Amniotic epithelial cell (primary cell): ENCODE measurements at regions not wholly inside any gene's neighbourhood (a gene's known extent, or its start where the extent isn't known, plus 50 kb on each side); places are given as distances from the start of the nearest gene placed in this dataset.
A peak's percentile ranks its signal among the peaks of the same experiment; 100 is the strongest.
"Not testable (repeated sequence)": the region's sequence is repeated elsewhere in the genome, so short reads cannot be mapped to it uniquely, and the experiment has no call there.

ENCODE experiments used
- DNase-seq: peaks from one replicate; pipeline ENCODE4 v3.0.0-alpha.2; 2010; ENCODE audit warnings: low read depth

DNA sequence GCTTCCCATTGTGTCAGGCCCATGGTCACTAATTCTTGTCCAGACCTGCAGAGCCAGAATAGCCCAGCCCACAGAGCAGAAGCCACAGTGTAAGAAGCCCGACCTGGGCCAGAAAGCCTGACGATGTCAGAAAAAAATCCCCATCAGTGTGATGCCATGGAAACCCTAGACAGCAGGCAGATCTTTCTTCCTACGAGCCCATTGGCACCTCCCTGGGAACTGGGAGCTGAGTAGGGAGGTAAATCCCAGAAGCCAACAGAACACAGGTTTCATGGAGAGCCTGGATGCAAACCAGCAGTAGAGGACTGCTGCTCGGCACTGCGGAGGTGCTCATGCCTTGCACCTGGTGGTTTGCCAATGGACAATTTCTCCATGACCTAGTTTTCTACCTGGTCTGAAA is 82.2 kb upstream of the SLC22A16 start:
- no peak for DNase-seq

DNA sequence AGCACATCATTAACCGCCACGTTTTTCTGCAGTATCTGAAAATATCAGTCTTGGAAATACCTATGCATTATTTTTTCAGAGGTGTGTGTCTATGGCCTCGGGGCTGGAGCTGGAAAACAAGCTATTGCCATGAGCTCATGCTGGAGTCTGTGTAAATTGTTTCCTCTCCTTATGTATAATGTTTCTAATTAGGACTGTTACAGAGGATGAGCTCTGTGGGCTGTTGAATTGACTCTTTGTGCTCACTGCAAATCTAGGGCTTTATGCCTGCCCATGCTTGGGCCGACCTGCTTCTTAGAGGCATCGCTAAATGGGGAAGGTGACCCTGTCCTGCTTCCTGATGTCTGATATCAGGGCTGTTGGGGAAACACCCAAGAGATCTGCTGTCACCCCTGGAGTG is 80.8 kb upstream of the SLC22A16 start:
- no peak for DNase-seq

DNA sequence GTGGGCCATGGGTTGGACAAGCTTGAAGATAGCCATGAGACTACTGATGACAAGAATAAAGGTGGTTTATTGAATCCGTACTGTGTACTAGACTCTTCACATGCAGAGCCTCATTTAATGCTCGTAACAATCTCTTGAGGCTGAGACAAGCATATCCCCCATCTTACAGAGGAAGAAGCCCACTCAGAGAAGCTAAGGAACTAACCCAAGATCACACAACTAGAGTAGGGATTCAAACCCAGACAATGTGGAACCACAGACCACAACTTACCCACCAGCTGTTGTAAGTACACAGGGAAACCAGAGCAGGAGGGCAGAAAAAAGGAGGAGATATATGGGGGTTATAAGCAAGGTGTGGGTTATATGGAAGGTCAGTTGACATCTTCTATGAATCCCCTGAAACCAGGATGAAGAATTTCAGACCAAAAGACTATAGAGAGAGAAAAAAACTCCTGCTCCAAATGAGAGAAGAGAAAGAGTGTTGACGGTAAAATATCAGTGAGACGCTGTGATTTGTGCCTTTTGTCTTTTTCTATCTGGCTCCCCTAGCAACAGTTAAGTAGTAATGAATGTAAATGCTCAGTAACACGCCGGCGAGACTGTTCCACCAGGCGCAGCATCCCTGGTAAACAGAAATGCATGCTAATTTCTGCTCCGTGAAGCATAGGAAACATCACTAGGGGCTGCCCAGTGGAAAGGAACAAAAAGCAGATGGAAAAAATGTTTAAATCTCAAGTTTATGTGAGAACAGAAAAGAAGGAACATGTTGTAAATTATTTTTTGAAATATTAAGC is 80.1 kb upstream of the SLC22A16 start:
- DNase-seq: no peak

DNA sequence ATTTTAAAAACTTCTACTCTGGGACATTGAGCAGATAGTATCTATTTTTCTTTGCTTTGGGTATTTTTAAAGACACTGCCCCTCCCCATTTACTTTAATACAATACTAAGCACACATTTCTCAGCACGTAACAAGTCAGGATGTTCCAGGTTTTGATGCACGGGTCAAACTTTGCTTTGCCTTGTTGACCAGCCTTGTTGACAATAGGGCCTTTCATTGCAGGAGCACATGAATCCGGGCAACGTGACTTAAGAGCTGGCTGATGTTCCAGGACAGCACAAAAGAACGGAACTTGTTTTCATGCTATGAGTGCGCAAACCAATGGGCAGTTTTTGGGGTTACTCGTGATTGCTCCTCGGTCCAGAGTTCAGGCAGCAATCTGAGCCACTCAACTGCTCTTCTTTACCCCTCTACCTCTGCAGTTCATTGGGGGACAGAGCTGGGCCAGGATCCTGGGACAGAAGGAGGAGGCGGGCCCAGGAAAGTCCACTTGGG is 78.6 kb upstream of the SLC22A16 start:
- no peak for DNase-seq

DNA sequence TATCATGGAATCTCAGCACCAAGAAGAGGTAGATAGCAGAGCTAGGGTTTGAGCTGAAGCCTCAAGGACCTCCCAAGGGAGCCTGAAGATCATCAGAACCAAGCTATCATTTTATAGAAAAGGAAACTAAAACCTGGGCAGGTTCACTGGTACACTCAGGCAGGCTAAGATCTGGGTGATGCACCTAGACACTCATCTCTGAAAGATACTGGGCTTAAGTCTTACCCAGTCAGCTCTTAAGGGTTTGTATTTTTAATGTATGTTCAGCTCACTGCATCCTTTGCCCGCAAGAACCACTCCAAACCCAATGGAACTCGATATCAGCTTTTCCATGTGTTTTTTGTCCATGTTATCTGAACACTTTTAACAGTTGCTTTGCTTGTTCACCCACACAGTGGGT is 78.0 kb upstream of the SLC22A16 start:
- DNase-seq: no peak

DNA sequence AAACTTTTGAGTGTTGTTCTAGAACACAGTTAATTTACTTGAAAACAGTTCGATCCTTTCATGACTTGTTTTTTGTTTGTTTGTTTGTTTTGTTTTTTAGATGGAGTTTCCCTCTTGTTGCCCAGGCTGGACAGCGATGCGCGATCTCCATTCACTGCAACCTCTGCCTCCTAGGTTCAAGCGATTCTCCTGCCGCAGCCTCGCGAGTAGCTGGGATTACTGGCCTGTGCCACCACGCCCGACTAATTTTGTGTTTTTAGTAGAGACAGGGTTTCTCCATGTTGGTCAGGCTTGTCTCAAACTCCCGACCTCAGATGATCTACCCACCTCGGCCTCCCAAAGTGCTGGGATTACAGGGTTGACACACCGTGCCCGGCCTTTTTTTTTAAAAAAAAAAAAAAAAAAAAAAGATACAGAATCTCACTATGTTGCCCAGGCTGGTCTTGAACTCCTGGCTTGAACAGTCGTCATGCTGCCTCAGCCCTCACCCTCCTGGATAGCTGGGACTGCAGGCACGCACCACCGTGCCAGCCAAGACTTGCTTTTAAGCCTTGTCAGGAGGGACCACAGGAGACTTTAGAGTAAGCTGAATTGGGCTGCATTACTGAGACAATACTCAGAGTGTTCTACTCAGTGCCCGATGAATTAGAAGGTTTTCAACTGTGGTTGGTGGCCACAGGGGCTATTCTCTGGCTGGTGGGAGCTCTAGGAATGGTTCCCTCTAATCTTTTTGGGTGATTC is 76.7 kb upstream of the SLC22A16 start:
- no peak for DNase-seq

DNA sequence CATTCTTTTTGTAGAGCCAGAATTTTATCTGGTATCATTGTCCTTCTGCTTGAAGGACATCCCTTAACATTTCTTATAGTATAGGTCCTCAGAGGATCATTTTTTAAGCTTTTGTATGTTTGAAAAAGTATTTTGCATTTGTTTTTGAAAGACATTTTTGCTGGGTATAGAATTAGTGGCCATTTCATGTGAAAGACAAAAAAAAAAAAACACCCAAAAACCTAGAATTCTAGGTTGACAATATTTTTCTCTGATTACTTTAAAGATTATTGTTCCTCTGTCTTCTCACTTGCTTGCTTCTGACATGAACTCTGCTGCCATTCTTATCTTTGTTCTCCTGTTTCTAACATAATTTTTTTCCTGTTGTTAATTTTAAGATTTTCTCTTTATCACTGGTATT is 75.7 kb upstream of the SLC22A16 start:
- no peak for DNase-seq

DNA sequence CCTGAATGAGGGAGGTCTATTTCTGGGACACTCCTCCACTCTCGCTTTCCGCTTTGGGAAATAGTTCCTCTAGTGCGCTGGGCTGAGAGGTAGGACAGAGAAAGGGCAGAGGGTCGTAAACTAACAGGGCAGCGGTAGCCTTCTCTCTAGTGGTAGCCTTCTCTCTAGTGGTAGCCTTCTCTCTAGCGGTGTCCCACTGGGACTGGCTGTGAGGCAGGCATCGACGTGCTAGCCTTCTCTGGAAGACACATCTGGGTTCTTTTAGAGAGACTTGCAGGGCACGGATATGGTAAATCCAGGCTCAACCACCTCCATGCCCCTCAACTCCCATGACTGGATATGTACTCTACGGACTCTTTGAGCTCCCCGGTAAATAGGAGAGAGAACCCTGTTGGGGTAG is 74.7 kb upstream of the SLC22A16 start:
- DNase-seq: no peak

DNA sequence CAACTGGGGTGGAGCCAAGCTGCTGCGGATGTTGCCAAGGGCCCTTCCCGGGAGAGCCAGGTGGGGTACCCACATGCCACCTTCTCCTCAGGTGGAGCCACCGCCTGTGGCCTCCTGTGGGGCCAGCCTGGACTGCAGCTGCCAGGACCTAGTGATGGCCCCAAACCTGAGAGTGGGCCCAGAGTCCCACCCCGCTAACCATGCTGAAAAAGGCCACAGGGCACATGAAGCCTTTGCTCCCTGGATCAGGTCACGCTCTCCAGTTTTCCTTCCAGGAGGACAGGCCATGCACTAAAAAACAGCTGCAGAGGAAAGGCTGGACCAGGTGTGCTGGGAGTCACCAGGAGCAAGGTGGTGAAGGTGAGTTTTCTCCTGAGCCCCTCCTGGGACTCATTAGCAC is 73.9 kb upstream of the SLC22A16 start:
- DNase-seq: no peak

DNA sequence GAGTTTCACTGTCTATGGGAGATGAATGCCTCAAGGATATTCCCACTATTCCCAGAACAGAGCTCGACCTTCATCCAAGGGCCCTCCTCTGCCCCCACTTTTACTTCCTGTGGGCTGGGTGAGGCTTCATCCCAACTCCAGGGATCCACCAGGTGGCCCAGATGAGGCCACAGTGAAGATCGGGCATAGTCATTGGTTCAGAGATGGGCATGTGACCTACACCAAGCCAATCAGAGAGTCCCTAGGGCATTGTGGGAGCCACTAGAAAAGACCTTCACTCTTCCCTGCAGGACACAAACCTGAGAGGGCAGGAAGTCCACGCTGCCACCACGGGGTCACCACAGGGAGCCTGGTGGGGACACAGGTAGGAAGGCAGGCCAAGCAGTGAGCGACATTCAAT is 72.9 kb upstream of the SLC22A16 start:
- DNase-seq: no peak

DNA sequence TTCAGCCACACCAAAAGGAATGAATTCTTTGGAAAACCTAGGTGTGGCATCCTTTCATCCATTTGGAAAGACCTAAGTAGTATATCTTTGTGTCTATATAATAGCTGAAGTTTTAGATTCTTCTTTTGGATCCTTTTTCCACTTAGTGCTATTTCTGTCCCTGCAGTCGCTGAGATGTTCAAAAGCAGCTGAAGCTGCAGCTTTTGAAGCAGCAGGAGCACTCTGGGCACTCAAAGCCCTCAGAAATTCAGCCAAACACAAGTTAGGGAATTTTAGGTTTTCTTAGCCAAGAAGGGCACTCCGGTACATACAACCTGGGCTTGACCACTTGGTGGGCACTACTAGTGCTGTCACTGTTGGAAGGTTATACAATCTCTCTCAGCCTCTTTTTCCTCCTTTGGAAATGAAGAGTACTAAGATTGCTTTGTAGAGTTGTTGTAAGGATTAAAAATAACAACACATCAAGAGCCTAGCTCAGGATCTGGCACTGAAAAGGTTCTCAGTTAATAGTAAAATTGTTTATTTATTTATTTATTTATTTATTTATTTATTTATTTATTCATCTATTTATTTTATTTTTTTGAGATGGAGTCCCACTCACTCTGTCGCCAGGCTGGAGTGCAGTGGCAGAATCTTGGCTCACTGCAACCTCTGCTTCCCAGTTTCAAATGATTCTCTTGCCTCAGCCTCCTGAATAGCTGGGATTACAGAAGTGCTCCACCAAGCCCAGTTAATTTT is 71.9 kb upstream of the SLC22A16 start:
- no peak for DNase-seq

DNA sequence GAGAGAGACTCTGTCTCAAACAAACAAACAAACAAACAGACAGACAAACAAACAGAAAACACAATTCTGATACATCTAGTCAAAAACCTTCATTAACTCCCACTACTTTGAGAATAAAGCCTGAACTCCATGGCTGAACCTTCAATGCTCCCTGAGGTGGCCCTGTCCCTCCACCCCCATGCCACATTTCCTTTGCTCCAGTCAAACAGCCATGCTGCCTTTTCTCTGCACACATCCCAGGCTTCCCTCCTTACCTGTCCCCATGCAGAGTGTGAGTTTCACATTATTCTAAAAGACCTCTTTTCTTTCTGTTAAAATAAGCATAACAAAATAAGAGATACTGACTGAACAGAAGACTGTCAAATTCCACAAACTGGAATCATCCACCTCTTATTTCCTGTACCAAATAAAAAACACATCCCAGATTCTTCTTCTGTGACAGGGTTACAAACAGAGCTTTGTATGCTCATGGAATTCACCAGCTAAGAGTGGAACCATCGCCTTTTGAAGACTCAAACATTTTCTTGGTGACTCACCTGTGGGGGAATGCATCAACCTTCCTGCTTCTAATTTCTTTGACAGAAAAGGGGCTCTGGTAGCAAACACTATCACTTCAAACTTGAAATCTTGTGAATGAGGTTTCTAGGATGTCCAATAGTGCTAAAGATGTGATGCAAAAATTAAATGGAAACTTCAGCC is 71.0 kb upstream of the SLC22A16 start:
- DNase-seq: peak; percentile 36

DNA sequence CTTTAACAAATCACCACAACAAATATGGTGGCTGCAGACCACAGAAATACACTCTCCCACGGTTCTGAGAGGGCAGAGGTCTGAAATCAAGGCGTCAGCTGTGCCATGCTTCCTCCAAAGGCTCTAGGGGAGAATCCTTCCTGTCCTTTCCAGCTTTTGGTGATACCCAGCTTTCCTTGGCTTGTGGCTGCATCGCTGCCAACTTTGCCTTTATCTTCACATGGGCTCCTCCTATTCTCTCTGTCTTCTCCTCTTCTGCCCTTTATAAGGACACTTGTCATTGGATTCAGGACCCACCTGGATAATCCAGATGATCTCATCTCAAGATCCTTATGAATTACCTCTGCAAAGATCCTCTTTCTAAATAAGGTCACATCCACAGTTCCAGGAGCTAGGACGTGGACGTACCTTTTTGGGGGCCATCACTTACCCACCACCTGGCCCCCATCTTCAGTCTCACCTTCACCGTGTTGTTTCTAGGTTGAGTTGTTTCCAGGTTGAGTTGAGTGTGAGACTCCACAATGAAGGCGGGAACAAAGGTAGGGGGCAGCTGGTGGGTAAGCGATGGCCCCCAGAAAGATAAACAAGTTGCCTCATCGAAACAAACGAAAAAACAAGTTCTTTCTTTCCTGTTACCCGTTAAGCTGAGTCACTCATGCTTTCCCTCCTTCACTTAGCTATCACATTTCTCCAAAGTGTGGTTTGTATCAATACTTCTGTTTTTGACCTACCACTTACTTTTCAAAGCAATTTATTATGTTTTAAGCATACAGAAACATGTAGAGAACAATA is 68.9 kb upstream of the SLC22A16 start:
- DNase-seq: no peak

DNA sequence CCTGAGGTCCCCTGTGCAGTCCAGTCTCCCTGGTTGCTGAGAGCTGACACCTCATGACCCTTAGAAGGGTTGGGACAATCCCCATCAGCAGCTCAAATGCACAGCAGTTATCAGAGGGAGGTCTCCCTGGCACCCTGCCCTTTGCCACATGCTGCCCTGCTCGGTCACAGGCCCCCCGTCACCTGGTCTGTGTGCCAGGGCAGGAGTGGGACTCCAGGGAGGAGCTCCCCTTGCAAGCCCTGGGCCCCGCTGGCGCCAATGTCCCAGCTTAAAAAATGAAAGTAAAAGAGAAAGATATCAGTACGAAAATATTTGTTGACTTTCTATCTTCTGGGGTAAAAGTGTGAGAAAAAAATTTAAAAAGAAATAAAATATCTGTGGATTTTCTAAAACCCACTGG is 68.1 kb upstream of the SLC22A16 start:
- no peak for DNase-seq

DNA sequence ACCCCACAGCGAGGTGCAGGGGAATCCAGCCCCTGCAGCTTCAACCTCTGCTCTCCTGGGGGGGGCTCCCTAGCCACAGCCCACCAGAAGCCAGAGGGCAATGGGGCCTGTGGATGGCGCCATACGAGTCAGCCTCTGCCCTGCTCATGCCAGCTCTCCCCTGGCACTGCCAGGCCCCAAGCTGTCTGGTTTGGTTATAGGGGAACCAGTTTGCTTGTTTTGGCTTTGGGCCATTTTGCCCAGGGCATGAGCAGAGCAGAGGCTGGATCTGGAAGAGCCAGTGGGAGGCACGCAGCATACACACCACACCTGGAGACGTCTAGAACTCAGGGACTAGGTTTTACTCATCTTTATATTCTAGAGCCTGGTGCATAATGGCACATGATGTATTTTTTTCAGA is 66.7 kb upstream of the SLC22A16 start:
- DNase-seq: no peak

DNA sequence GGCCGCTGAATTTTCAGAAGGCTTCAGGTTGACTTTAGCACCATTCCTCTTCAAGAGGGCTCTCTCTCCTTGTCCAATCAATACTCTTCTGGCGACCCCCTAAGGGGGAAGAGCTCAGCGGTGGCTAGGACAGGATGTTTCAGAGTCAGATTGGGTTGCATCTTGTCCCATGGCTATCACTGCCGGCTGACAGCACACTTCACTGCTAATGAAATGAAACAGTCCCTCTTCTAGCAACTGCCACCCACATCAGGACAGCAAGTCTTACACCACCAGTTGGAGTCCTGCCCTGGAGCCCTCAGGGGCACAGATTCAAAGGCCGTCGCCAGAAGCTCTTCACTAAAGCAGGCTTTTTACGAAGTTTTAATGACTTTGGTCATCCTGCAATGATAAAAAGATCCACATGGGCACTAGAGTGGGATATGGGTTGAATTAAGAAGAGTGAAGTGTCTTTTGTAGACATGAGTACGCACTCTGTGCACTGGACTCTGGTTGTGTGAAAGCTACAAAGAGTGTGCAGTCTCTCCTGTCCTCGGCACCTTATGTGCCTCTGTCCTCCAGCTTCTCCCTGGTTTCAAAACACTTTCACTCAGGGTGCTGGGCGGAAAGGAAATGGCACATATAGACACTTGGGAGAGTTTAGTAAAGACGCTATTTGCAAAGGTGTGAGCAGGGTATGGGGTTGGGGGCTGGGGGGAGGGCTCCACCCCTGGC is 66.1 kb upstream of the SLC22A16 start:
- DNase-seq: peak; percentile 19

DNA sequence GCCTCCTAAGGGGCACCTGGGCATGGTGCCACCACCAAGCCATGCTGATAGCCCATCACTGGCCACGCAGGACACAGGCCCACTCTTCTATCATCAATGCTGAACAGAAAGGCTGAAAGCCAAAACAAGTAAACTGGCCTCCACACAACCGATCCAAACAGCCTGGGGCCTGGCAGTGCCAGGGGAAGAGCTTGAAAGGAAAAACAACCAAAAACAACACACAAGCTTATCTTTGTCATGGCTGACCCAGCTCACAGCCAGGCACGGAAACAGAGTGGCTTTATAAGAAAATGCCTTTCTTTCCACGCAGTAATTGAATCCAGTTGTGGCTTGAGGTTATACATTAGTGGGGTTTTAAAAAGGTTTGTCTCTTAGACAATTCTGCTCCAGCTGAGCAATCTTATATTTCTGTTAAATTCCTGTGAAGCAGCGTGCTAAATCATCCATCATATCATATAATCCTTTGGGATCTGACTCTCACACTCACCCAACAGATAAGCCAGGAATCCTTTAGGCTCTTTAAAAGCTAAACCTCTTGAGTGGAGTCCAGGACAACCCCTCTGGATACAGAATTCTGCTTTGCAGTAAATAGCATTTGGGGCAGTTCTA is 65.4 kb upstream of the SLC22A16 start:
- DNase-seq: peak; percentile 77

DNA sequence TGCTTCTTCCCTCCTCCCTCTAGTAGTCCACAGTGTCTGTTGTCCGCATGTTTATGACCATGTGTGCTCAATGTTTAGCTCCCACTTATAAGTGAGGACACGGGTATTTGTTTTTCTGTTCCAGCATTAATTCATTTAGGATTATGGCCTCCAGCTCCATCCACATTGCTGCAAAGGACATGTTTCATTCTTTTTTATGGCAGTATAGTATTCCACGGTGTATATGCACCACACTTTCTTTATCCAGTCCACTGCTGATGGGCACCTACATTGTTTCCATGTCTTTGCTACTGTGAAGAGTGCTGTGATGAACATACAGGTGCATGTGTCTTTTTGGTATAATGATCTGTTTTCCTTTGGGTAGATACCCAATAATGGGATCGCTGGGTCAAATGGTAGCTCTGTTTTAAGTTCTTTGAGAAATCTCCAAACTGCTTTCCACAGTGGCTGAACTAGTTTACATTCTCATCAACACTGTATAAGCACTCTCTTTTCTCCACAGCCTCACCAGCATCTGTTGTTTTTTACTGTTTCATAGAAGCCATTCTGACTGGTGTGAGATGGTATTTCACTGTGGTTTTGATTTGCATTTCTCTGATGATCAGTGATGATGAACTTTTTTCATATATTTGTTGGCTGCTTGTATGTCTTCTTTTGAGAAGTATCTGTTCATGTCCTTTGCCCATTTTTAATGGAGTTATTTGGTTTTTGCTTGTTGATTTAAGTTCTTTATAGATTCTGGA is 63.0 kb upstream of the SLC22A16 start:
- DNase-seq: not testable (repeated sequence)

DNA sequence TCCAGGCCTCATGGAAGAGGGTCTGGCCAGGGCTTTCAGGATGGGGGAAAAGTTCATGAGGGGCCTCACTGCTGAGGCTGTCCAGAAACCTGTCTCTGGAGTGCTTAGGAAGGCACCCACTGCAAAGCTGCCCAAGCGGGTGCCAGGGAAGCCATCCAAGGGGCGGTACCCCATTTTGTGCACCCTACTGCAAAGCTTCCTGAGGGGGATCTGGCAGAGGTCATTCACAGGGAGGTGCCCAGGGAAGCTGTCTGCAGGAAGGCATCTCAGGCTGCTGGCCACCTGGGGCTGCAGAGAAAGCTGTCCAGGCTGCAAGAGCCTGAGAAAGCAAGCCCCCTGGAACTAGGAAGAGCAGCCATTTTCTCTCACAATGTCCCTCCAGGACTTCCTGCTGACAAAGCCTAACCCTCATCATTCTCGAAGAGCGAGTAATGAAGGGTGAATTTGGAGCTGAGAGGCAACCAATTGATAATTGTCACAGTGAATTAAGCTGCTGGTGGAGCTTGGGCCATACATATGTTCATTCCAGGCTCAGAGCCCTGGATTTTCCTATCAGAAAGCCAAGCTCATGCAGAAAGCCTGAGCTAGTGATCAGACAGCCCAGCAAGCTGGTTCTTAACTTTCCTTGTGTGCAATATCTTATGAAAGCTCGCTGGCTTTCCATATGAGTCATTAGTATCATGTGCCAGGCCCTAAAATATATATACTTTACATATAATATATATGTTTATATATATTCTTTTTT is 62.2 kb upstream of the SLC22A16 start:
- peak; percentile 32 for DNase-seq
